ENCODE measurements at regions not wholly inside any gene's neighbourhood (a gene's known extent, or its start where the extent isn't known, plus 50 kb on each side); places are given as distances from the start of the nearest gene placed in this dataset.

DNA sequence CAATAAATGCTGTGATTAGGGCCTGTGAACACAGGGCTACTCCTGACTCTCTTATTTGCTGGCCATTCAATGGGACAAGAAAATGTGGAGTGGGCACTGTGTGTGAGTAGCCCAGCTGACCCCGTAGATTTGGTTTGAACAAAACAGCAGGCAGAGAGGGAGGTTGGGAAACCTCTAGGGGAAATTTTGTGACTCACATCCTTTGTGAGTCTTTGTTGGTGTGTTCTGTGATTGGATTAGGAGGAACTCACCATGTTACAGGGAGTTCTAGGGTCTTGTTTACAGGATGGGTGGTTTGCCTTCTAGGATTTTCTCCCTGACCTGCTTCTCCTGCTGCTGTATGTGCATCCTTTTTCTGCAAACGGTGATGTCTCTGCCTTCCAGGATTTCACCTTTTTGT lies 128.3 kb upstream of the MKI67 start:
- no peaks in the 10 kb centered on the region for H3K9me3 ChIP-seq
- WGBS, 4 donors = 57 to 68% (median 62%) methylated on average over 2 of the region's 2 CpGs
- peaks cover 0 to 45% (median 4%) of the 10 kb centered on the region in 9 donors for H3K27me3 ChIP-seq
- no peak overlapping the region for H3K27ac ChIP-seq
- intact Hi-C loops (cut with DNase I) = no loop called here
- ATAC-seq (no peak), DNase-seq (no peak)
- no peak for TF ChIP-seq POLR2A (IDR thresholded peaks at IDR 0.05)
- TF ChIP-seq, protein P1, sequence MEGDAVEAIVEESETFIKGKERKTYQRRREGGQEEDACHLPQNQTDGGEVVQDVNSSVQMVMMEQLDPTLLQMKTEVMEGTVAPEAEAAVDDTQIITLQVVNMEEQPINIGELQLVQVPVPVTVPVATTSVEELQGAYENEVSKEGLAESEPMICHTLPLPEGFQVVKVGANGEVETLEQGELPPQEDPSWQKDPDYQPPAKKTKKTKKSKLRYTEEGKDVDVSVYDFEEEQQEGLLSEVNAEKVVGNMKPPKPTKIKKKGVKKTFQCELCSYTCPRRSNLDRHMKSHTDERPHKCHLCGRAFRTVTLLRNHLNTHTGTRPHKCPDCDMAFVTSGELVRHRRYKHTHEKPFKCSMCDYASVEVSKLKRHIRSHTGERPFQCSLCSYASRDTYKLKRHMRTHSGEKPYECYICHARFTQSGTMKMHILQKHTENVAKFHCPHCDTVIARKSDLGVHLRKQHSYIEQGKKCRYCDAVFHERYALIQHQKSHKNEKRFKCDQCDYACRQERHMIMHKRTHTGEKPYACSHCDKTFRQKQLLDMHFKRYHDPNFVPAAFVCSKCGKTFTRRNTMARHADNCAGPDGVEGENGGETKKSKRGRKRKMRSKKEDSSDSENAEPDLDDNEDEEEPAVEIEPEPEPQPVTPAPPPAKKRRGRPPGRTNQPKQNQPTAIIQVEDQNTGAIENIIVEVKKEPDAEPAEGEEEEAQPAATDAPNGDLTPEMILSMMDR (IDR thresholded peaks at IDR 0.05) = no peak
- H3K4me3 ChIP-seq = no peak overlapping the region
- H3K4me1 ChIP-seq = no peaks in the 10 kb centered on the region
- no peaks in the 10 kb centered on the region for H3K36me3 ChIP-seq

DNA sequence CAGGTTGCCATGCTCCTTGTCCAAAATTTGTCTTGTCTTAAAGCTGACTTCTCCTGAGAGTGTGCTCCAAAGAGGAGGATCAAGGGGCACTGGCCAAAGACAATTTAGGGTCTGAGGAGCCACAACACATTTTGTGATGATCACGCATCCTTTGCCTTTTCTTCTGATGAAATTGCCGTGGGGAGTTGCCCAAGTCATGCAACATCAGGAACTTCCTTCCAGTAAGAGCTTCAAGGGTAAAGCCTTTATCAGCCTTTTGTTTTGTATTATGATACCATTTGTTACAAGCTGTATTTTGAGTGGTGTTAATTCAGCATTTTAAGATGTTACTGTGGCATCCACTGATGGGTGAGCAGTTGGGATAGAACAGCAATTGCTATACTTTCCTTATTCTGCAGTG lies 131.2 kb upstream of the MKI67 start:
- H3K27me3 ChIP-seq = peaks cover 0 to 44% (median 4%) of the 10 kb centered on the region in 9 donors
- intact Hi-C loops (cut with DNase I) = no loop called here

DNA sequence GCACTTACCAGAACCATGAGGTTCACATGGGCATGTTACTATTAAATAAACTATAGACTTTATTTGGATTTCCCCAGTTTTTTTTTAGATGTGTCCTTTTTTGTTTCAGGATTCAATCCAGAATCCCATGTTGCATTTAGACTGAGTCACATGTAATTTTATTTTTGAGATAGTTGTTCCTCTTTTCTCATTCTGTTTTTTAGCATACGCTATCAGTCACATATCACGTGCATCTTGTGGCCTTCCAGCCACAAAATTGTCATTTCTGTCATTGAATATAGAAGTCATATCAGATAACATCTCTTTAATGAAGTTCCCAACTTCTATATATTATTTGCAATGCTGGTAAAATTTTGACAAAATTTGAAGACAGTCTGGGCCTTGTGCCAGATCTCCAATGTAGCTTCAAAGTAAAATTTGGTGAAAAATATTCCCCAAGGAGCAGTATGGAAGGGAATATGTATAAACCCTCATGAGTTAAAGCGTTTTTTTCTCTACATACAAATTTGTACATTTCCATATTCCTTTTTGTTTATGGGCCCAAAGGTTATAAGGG lies 132.3 kb upstream of the MKI67 start:
- H3K4me1 ChIP-seq = no peaks in the 10 kb centered on the region
- 70 to 74% (median 73%) methylated on average over 3 of the region's 3 CpGs for WGBS, 4 donors
- H3K36me3 ChIP-seq = no peaks in the 10 kb centered on the region
- TF ChIP-seq POLR2A (IDR thresholded peaks at IDR 0.05) = no peak
- TF ChIP-seq, protein P1 (IDR thresholded peaks at IDR 0.05) = no peak
- H3K27ac ChIP-seq = no peak overlapping the region
- ATAC-seq (no peak), DNase-seq (no peak)
- no peak overlapping the region for H3K4me3 ChIP-seq
- intact Hi-C loops (cut with DNase I) = no loop called here
- peaks cover 0 to 47% (median 7%) of the 10 kb centered on the region in 9 donors for H3K27me3 ChIP-seq
- H3K9me3 ChIP-seq = no peaks in the 10 kb centered on the region

More for the DNA sequence above, 131.2 kb upstream of the MKI67 start:
- TF ChIP-seq POLR2A (IDR thresholded peaks at IDR 0.05) = no peak
- TF ChIP-seq, protein P1 (IDR thresholded peaks at IDR 0.05) = no peak
- H3K4me1 ChIP-seq = no peaks in the 10 kb centered on the region
- no peaks in the 10 kb centered on the region for H3K36me3 ChIP-seq
- no peak for ATAC-seq
- H3K27ac ChIP-seq = no peak overlapping the region
- DNase-seq = no peak
- 83 to 93% (median 90%) methylated on average over 2 of the region's 2 CpGs for WGBS, 4 donors
- H3K4me3 ChIP-seq = no peak overlapping the region
- H3K9me3 ChIP-seq = no peaks in the 10 kb centered on the region

DNA sequence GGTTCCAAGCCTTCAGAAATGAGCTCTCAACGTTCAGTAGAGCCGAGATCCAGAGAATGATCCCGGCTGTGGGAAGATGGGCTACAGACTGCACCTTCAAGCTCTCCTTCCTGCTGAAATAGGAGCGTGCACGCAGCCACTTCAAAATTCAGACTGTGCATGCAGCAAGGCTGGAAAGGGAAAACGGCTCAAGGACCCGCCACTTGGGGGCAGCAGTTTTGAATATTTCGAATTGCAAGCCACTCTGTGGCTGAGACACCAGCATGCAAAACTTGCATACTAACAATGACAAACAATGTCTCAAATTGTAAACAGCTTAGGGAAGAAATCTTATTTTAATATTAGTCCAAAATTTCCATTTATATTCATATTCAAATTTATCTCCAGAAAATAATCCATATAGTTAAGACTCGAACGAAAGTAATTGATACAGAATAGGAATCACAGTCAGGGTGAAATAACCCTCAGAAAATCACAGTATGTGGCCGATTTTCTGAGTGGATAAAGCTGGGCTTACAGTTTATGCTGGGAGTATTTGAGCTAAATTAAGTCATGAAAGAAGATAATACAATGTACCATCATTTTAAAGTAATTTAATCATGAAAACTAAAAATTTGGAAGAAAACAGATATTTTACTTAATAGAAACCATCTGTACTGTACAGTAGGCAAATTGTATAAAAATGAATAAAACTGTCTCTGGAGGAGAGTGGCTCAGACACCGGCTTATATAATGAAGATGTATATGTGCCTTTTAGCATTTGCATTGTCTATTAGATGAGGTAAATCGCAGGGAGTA lies 137.9 kb upstream of the MKI67 start:
- 31 to 35% (median 35%) methylated on average over 13 of the region's 13 CpGs for WGBS, 4 donors
- Histone ChIP-seq H3K36me3 (no peaks in the 10 kb centered on the region), H3K27me3 (peaks cover 7 to 75% (median 31%) of the 10 kb centered on the region in 9 donors), H3K27ac (no peak overlapping the region), H3K9me3 (no peaks in the 10 kb centered on the region), H3K4me3 (no peak overlapping the region), H3K4me1 (no peaks in the 10 kb centered on the region)
- ATAC-seq = peak in 3 of 4 donors; percentile 31 to 64 (median 60)
- intact Hi-C loops (cut with DNase I) = loop anchor here in 4 of 10 donors (5.0 to 10.0 kb wide), 5 partner anchors 268 to 1711 kb away; no protein-coding TSS in a partner anchor
- TF ChIP-seq POLR2A (IDR thresholded peaks at IDR 0.05) = no peak
- TF ChIP-seq, protein P1 (IDR thresholded peaks at IDR 0.05) = peak; percentile 44 to 76 (median 59)
- peak; percentile 39 to 79 (median 44) for DNase-seq
